ENCODE measurements at regions not wholly inside any gene's neighbourhood (a gene's known extent, or its start where the extent isn't known, plus 50 kb on each side); places are given as distances from the start of the nearest gene placed in this dataset.

- Mint-ChIP-seq H3K27me3 (ENCODE audit: low read depth) (peaks cover 8% of the 10 kb centered on the region), H3K27ac (no peak overlapping the region), H3K9me3 (peaks cover 0 to 9% of the 10 kb centered on the region in 2 donors), H3K4me3 (no peak overlapping the region), H3K4me1 (ENCODE audit: low read depth) (no peaks in the 10 kb centered on the region), H3K36me3 (ENCODE audit: insufficient read depth in 2 of 2) (no peaks in the 10 kb centered on the region)
- ATAC-seq (replicated peaks in 1 of 2) (no peak), DNase-seq (no peak)
These were observed 373.3 kb upstream of the DIAPH2 start for GRCh38 chrX:96311366-96311765.

- H3K27me3 Mint-ChIP-seq (ENCODE audit: low read depth): peaks cover 8% of the 10 kb centered on the region
- no peak overlapping the region for H3K4me3 Mint-ChIP-seq
- peaks cover 1 to 11% of the 10 kb centered on the region in 2 donors for H3K9me3 Mint-ChIP-seq
- no peaks in the 10 kb centered on the region for H3K36me3 Mint-ChIP-seq (ENCODE audit: insufficient read depth in 2 of 2)
- DNase-seq (no peak), ATAC-seq (replicated peaks in 1 of 2) (peak; percentile 48 to 73)
- no peaks in the 10 kb centered on the region for H3K4me1 Mint-ChIP-seq (ENCODE audit: low read depth)
- H3K27ac Mint-ChIP-seq: no peak overlapping the region
These were observed 369.7 kb upstream of the DIAPH2 start for GRCh38 chrX:96314985-96315384.

- no peak overlapping the region for H3K4me3 Mint-ChIP-seq
- peaks cover 7% of the 10 kb centered on the region for H3K27me3 Mint-ChIP-seq (ENCODE audit: low read depth)
- no peaks in the 10 kb centered on the region for H3K36me3 Mint-ChIP-seq (ENCODE audit: insufficient read depth in 2 of 2)
- H3K27ac Mint-ChIP-seq: no peak overlapping the region
- no peak for DNase-seq
- H3K9me3 Mint-ChIP-seq: no peaks in the 10 kb centered on the region
- H3K4me1 Mint-ChIP-seq (ENCODE audit: low read depth): no peaks in the 10 kb centered on the region
- ATAC-seq (replicated peaks in 1 of 2): no peak
These were observed 322.8 kb upstream of the DIAPH2 start for GRCh38 chrX:96361844-96362243.

DNA sequence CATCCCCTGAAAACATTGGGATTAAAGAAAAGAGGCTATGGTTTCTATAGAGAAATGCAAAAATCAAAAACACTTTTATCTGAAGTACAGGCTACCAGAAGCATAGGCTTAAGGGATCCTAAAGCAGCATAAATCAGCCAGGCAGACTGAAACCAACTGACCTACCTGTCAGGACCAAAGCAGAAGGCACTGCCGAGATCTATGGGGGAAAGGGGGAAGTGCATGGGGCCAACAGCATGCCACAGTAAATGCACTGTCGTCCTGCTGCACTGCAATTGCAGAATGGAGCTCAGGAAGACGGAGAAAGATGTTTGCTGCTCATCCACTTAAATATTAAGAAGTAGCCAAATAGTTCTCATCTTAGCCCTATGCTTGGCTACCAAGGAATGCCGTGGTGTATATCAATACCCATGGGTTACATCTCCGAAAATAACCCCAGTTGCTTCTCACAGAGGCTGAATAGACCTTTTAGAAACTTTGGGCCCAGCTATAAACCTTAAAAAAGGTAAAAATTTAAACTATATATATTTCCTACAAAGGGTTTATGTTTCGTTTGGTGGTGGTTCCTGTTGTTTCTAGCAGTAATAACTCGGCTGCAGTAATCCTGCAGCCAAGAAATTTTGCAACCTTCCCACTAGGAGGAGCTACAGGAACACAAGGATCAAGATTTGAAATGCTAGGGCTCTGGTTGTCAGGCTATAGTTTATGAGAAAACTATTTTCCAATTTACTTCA, 312.2 kb upstream of the DIAPH2 start:
- H3K4me3 Mint-ChIP-seq: no peak overlapping the region

DNA sequence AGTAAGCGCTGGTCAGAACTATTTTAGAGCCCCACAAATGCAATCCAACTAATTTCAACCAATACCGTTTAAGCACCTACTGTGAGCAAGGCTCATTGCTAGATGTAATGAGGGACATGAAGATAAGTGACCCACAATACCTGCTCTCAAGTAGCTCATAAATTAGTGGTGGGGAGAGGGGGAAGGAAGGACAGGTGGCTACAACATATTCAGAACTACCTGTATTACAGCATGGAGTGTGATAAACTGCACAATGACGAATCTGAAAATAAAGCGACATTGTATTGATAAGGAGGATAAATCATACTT, 311.6 kb upstream of the DIAPH2 start:
- Mint-ChIP-seq H3K27ac (no peak overlapping the region), H3K4me3 (no peak overlapping the region), H3K9me3 (no peaks in the 10 kb centered on the region), H3K36me3 (ENCODE audit: insufficient read depth in 2 of 2) (no peaks in the 10 kb centered on the region), H3K4me1 (ENCODE audit: low read depth) (no peaks in the 10 kb centered on the region), H3K27me3 (ENCODE audit: low read depth) (peaks cover 24% of the 10 kb centered on the region)
- no peak for DNase-seq
- no peak for ATAC-seq (replicated peaks in 1 of 2)

More for the DNA sequence above, 312.2 kb upstream of the DIAPH2 start:
- Mint-ChIP-seq H3K4me1 (ENCODE audit: low read depth) (no peaks in the 10 kb centered on the region), H3K27ac (no peak overlapping the region), H3K9me3 (no peaks in the 10 kb centered on the region), H3K27me3 (ENCODE audit: low read depth) (peaks cover 24% of the 10 kb centered on the region), H3K36me3 (ENCODE audit: insufficient read depth in 2 of 2) (no peaks in the 10 kb centered on the region)
- ATAC-seq (replicated peaks in 1 of 2): no peak
- DNase-seq: peak in 1 of 2 donors; percentile 0

DNA sequence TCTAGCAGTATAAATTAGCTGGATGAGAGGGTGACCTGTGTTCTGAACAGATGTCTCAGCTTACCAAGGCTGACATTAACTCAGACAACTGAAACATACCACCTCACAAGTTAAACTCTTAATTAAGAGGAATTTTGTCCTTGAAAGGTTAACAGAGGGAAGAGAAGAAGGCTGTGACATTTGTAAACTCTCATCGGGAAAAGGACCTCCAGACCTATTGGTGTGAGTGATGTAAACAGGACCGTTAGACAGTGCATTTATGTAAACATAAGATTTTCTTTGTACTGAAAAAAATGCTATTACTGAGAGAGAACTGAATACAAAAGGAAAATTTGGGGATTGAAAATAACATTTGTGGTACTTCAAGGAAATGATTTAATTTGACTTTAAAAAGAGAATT, 308.4 kb upstream of the DIAPH2 start:
- Mint-ChIP-seq H3K4me3 (no peak overlapping the region), H3K27me3 (ENCODE audit: low read depth) (peaks cover 13% of the 10 kb centered on the region), H3K36me3 (ENCODE audit: insufficient read depth in 2 of 2) (no peaks in the 10 kb centered on the region), H3K4me1 (ENCODE audit: low read depth) (no peaks in the 10 kb centered on the region), H3K9me3 (no peaks in the 10 kb centered on the region), H3K27ac (no peak overlapping the region)
- no peak for ATAC-seq (replicated peaks in 1 of 2)
- DNase-seq: no peak

GRCh38 chrX:96379951-96380350, 304.7 kb upstream of the DIAPH2 start:
- no peaks in the 10 kb centered on the region for H3K27me3 Mint-ChIP-seq (ENCODE audit: low read depth)
- DNase-seq (no peak), ATAC-seq (replicated peaks in 1 of 2) (no peak)
- H3K4me3 Mint-ChIP-seq: no peak overlapping the region
- H3K9me3 Mint-ChIP-seq: no peaks in the 10 kb centered on the region
- no peak overlapping the region for H3K27ac Mint-ChIP-seq
- H3K36me3 Mint-ChIP-seq (ENCODE audit: insufficient read depth in 2 of 2): no peaks in the 10 kb centered on the region
- no peaks in the 10 kb centered on the region for H3K4me1 Mint-ChIP-seq (ENCODE audit: low read depth)

DNA sequence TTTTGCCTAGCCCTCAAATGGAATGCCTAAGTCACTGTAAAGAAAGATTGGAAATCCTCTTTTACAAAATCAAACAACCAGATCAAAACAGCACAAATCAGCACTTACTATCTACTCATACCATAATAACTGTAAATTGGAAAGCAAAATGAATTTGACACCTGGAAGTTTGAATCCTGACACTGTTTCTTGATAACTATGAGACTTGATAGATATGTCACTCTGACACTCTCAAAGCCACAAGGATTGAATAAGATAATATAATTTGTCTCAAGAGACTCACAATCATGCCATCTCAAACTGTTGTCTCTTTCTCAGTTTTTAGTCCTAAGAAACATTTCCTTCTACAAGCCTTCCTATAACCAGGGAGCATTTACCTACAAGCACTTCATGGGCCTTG, 302.6 kb upstream of the DIAPH2 start:
- H3K36me3 Mint-ChIP-seq (ENCODE audit: insufficient read depth in 2 of 2): no peaks in the 10 kb centered on the region
- H3K27ac Mint-ChIP-seq: no peak overlapping the region
- no peaks in the 10 kb centered on the region for H3K27me3 Mint-ChIP-seq (ENCODE audit: low read depth)

DNA sequence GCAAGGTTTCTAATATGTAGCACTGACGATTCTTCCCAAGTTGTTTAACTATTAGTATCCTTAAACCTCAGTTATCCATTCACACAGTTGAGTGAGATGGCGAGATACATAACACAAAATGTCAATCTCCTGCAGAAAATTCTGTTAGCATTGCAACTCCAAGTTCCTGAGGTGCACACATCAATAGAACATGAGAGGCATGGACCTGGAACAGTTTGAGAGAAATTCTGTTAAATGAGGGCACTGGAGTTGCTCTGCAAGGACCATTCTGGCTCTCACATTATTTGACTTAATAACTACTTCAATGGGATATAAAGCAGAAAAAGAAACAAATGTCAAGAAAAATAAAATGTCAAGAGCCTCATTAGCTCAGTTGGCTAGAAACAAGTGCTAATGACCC, 301.2 kb upstream of the DIAPH2 start:
- DNase-seq: no peak
- ATAC-seq (replicated peaks in 1 of 2): no peak
- Mint-ChIP-seq H3K4me1 (ENCODE audit: low read depth) (no peaks in the 10 kb centered on the region), H3K27me3 (ENCODE audit: low read depth) (no peaks in the 10 kb centered on the region), H3K9me3 (no peaks in the 10 kb centered on the region), H3K27ac (no peak overlapping the region), H3K4me3 (no peak overlapping the region), H3K36me3 (ENCODE audit: insufficient read depth in 2 of 2) (no peaks in the 10 kb centered on the region)

More for the DNA sequence above, 302.6 kb upstream of the DIAPH2 start:
- no peak overlapping the region for H3K4me3 Mint-ChIP-seq
- ATAC-seq (replicated peaks in 1 of 2) (no peak), DNase-seq (no peak)
- no peaks in the 10 kb centered on the region for H3K4me1 Mint-ChIP-seq (ENCODE audit: low read depth)
- no peaks in the 10 kb centered on the region for H3K9me3 Mint-ChIP-seq

- no peaks in the 10 kb centered on the region for H3K4me1 Mint-ChIP-seq (ENCODE audit: low read depth)
- no peak overlapping the region for H3K27ac Mint-ChIP-seq
- ATAC-seq (replicated peaks in 1 of 2) (no peak), DNase-seq (no peak)
- H3K4me3 Mint-ChIP-seq: no peak overlapping the region
- peaks cover 12% of the 10 kb centered on the region for H3K27me3 Mint-ChIP-seq (ENCODE audit: low read depth)
- no peaks in the 10 kb centered on the region for H3K36me3 Mint-ChIP-seq (ENCODE audit: insufficient read depth in 2 of 2)
- H3K9me3 Mint-ChIP-seq: no peaks in the 10 kb centered on the region
These were observed 298.3 kb upstream of the DIAPH2 start for GRCh38 chrX:96386325-96386724.

GRCh38 chrX:96386981-96387380, 297.7 kb upstream of the DIAPH2 start:
- no peaks in the 10 kb centered on the region for H3K36me3 Mint-ChIP-seq (ENCODE audit: insufficient read depth in 2 of 2)
- H3K27me3 Mint-ChIP-seq (ENCODE audit: low read depth): peaks cover 12% of the 10 kb centered on the region
- H3K9me3 Mint-ChIP-seq: no peaks in the 10 kb centered on the region
- H3K4me3 Mint-ChIP-seq: no peak overlapping the region
- no peak overlapping the region for H3K27ac Mint-ChIP-seq
- no peaks in the 10 kb centered on the region for H3K4me1 Mint-ChIP-seq (ENCODE audit: low read depth)
- DNase-seq: no peak
- no peak for ATAC-seq (replicated peaks in 1 of 2)

GRCh38 chrX:96387801-96388200, 296.8 kb upstream of the DIAPH2 start:
- Mint-ChIP-seq H3K4me1 (ENCODE audit: low read depth) (no peaks in the 10 kb centered on the region), H3K27me3 (ENCODE audit: low read depth) (peaks cover 12% of the 10 kb centered on the region), H3K36me3 (ENCODE audit: insufficient read depth in 2 of 2) (no peaks in the 10 kb centered on the region), H3K4me3 (no peak overlapping the region), H3K9me3 (no peaks in the 10 kb centered on the region), H3K27ac (no peak overlapping the region)
- no peak for ATAC-seq (replicated peaks in 1 of 2)
- no peak for DNase-seq

GRCh38 chrX:96389281-96390047, 295.2 kb upstream of the DIAPH2 start:
- no peak for DNase-seq
- peaks cover 12% of the 10 kb centered on the region for H3K27me3 Mint-ChIP-seq (ENCODE audit: low read depth)
- H3K4me3 Mint-ChIP-seq: no peak overlapping the region

DNA sequence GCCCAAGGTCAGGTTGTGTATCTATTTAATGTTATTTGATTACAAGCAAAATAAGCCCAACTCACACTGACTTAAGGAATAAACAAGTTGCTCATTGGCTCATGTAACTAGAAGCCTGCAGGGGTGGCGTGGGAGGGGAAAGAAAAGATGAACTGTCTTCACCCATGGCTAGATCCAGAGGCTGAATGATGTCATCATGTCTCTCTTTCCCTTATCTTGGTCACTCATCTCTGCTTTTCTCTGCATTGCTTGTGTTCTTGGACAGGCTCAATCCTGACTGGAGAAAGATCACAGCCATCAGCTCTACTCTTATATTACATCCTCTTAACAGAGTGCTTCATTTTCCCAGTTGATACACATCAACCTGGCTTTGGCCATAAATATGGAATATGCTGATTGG, 290.0 kb upstream of the DIAPH2 start:
- H3K9me3 Mint-ChIP-seq: peaks cover 0 to 3% of the 10 kb centered on the region in 2 donors
- H3K4me3 Mint-ChIP-seq: no peak overlapping the region
- H3K4me1 Mint-ChIP-seq (ENCODE audit: low read depth): no peaks in the 10 kb centered on the region

More at GRCh38 chrX:96389281-96390047, 295.2 kb upstream of the DIAPH2 start:
- Mint-ChIP-seq H3K4me1 (ENCODE audit: low read depth) (no peaks in the 10 kb centered on the region), H3K36me3 (ENCODE audit: insufficient read depth in 2 of 2) (no peaks in the 10 kb centered on the region), H3K27ac (no peak overlapping the region), H3K9me3 (no peaks in the 10 kb centered on the region)
- ATAC-seq (replicated peaks in 1 of 2): no peak

More for the DNA sequence above, 290.0 kb upstream of the DIAPH2 start:
- ATAC-seq (replicated peaks in 1 of 2) (no peak), DNase-seq (no peak)
- Mint-ChIP-seq H3K36me3 (ENCODE audit: insufficient read depth in 2 of 2) (no peaks in the 10 kb centered on the region), H3K27ac (no peak overlapping the region), H3K27me3 (ENCODE audit: low read depth) (peaks cover 12% of the 10 kb centered on the region)

Data from activated T-cell treated with anti-CD3 and anti-CD28 coated beads, Interleukin-2, amount 50 U/mL, for 72 hours (primary cell).